ENCODE measurements at regions not wholly inside any gene's neighbourhood (a gene's known extent, or its start where the extent isn't known, plus 50 kb on each side); places are given as distances from the start of the nearest gene placed in this dataset.
"Not testable (repeated sequence)": the region's sequence is repeated elsewhere in the genome, so short reads cannot be mapped to it uniquely, and the experiment has no call there.

DNA sequence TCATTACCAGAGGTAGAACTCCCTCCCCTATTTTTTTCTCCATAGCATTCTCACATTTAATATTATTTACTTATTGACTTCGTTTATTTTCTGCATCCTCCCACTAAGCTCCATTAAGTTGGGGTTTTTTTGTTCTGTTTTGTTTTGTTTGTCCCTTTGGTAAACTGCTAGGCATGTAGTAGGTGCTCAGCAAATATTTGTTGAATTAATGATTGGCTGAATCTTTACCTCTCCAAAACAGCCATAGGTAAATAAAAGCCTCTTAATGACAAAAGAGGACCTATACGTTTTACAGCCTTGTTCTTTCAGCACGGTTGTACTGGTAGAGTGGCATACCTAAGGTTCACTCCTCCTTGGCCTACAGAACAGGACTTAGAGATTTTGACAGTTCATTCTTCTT lies 52.0 kb downstream of the PRORP start:
- no peaks in the 10 kb centered on the region for H3K9me3 ChIP-seq (ENCODE audit: control insufficient read depth, insufficient read depth, low read depth, low read length)
- H3K27ac ChIP-seq (ENCODE audit: extremely low read depth, low read depth, low read length), result no peak overlapping the region
- no peak overlapping the region for H3K4me3 ChIP-seq (ENCODE audit: low read depth, low read length)
- H3K4me1 ChIP-seq (ENCODE audit: control insufficient read depth, insufficient read depth, low read length), result no peaks in the 10 kb centered on the region
- TF ChIP-seq ZNF311 (tag by site-specific recombination; IDR thresholded peaks at IDR 0.05; ENCODE audit: borderline replicate concordance) (no peak), ZNF544 (tag by site-specific recombination; IDR thresholded peaks at IDR 0.05) (no peak), ZNF214 (tag by site-specific recombination; IDR thresholded peaks at IDR 0.05; ENCODE audit: borderline replicate concordance) (no peak), ZBTB10 (tag by site-specific recombination; IDR thresholded peaks at IDR 0.05) (no peak), ZNF274 (IDR thresholded peaks at IDR 0.05; ENCODE audit: low read length) (no peak), ZNF274 (tag by site-specific recombination; IDR thresholded peaks at IDR 0.05; ENCODE audit: borderline replicate concordance) (no peak), ZFHX2 (tag by site-specific recombination; conservative IDR thresholded peaks at IDR 0.05) (no peak), ZNF146 (tag by site-specific recombination; IDR thresholded peaks at IDR 0.05) (no peak), ZNF701 (tag by site-specific recombination; IDR thresholded peaks at IDR 0.05) (no peak), KLF9 (tag by site-specific recombination; IDR thresholded peaks at IDR 0.05; ENCODE audit: low read depth) (no peak), ZNF248 (tag by site-specific recombination; IDR thresholded peaks at IDR 0.05) (no peak)
- TF ChIP-seq, protein P1, sequence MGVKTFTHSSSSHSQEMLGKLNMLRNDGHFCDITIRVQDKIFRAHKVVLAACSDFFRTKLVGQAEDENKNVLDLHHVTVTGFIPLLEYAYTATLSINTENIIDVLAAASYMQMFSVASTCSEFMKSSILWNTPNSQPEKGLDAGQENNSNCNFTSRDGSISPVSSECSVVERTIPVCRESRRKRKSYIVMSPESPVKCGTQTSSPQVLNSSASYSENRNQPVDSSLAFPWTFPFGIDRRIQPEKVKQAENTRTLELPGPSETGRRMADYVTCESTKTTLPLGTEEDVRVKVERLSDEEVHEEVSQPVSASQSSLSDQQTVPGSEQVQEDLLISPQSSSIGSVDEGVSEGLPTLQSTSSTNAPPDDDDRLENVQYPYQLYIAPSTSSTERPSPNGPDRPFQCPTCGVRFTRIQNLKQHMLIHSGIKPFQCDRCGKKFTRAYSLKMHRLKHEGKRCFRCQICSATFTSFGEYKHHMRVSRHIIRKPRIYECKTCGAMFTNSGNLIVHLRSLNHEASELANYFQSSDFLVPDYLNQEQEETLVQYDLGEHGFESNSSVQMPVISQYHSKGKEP (tag by site-specific recombination; IDR thresholded peaks at IDR 0.05), result no peak
- ChIA-PET CTCF (no interaction called here), POLR2A (no interaction called here)
- peaks cover 2 to 5% of the 10 kb centered on the region in 2 experiments for H3K36me3 ChIP-seq (ENCODE audit: control insufficient read depth in 2 of 2, insufficient read depth in 1 of 2, low read length in 2 of 2)

DNA sequence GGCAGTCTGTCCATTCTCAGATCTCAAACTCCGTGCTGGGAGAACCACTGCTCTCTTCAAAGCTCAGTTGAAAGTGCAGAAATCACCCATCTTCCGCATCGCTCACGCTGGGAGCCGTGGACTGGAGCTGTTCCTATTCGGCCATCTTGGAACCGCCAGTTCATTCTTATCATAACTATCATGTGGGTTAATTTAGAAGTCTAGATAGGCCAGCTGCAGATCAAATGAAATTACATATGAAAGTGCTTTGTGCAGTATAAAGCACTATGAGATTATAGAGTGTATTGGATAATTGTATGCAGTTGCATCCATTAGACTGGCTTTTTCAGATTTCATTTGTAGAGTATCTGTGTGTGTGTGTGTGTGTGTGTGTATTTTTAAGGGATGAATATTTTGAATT lies 57.8 kb downstream of the PRORP start:
- ChIA-PET CTCF (interaction anchor here (0.6 to 1.2 kb wide), 3 partner anchors 234 to 507 kb away, joined by 3 read pairs; no protein-coding TSS in a partner anchor), POLR2A (no interaction called here)
- TF ChIP-seq ZNF280D (tag by site-specific recombination; IDR thresholded peaks at IDR 0.05), result no peak
- no peak for TF ChIP-seq ZFP3 (tag by site-specific recombination; IDR thresholded peaks at IDR 0.05; ENCODE audit: low read depth)
- no peak for TF ChIP-seq ZFP41 (tag by site-specific recombination; IDR thresholded peaks at IDR 0.05; ENCODE audit: borderline replicate concordance)
- no peak for TF ChIP-seq ZNF426 (tag by site-specific recombination; IDR thresholded peaks at IDR 0.05)
- TF ChIP-seq, protein P2, sequence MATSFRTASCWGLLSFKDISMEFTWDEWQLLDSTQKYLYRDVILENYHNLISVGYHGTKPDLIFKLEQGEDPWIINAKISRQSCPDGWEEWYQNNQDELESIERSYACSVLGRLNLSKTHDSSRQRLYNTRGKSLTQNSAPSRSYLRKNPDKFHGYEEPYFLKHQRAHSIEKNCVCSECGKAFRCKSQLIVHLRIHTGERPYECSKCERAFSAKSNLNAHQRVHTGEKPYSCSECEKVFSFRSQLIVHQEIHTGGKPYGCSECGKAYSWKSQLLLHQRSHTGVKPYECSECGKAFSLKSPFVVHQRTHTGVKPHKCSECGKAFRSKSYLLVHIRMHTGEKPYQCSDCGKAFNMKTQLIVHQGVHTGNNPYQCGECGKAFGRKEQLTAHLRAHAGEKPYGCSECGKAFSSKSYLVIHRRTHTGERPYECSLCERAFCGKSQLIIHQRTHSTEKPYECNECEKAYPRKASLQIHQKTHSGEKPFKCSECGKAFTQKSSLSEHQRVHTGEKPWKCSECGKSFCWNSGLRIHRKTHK (tag by site-specific recombination; IDR thresholded peaks at IDR 0.05), result no peak
- no peak for TF ChIP-seq SETDB1 (IDR thresholded peaks at IDR 0.05; ENCODE audit: insufficient read length, low read length)
- no peak for TF ChIP-seq SP7 (tag by site-specific recombination; IDR thresholded peaks at IDR 0.05)
- no peak for TF ChIP-seq ZNF114 (tag by site-specific recombination; IDR thresholded peaks at IDR 0.05)
- no peak for TF ChIP-seq ZNF292 (tag by site-specific recombination; IDR thresholded peaks at IDR 0.05; ENCODE audit: borderline replicate concordance, low read depth)

GRCh38 chr14:35184891-35185290 lies 62.5 kb downstream of the PRORP start:
- H3K9me3 ChIP-seq (ENCODE audit: control insufficient read depth, insufficient read depth, low read depth, low read length); H3K4me1 ChIP-seq (ENCODE audit: control insufficient read depth, insufficient read depth, low read length); H3K36me3 ChIP-seq (ENCODE audit: control insufficient read depth in 2 of 2, insufficient read depth in 1 of 2, low read length in 2 of 2); H3K4me3 ChIP-seq (ENCODE audit: low read depth, low read length); POLR2A ChIA-PET; H3K27ac ChIP-seq (ENCODE audit: extremely low read depth, low read depth, low read length): not testable (repeated sequence)
- CTCF ChIA-PET, result interaction anchor here (0.7 kb wide), 1 partner anchor 18 kb away, joined by 4 read pairs; no protein-coding TSS in a partner anchor

More for the DNA sequence above, 57.8 kb downstream of the PRORP start:
- Histone ChIP-seq H3K36me3 (ENCODE audit: control insufficient read depth in 2 of 2, insufficient read depth in 1 of 2, low read length in 2 of 2) (peaks cover 0 to 3% of the 10 kb centered on the region in 2 experiments; a peak in 2 of 3 replicates), H3K4me3 (ENCODE audit: low read depth, low read length) (no peak overlapping the region), H3K9me3 (ENCODE audit: control insufficient read depth, insufficient read depth, low read depth, low read length) (no peaks in the 10 kb centered on the region), H3K27ac (ENCODE audit: extremely low read depth, low read depth, low read length) (no peak overlapping the region), H3K4me1 (ENCODE audit: control insufficient read depth, insufficient read depth, low read length) (no peaks in the 10 kb centered on the region)
